ENCODE measurements at regions not wholly inside any gene's neighbourhood (a gene's known extent, or its start where the extent isn't known, plus 50 kb on each side); places are given as distances from the start of the nearest gene placed in this dataset.
"Not testable (repeated sequence)": the region's sequence is repeated elsewhere in the genome, so short reads cannot be mapped to it uniquely, and the experiment has no call there.

GRCh38 chr7:46291050-46291438 is 370.0 kb upstream of the IGFBP3 start:
- peak; percentile 59 for DNase-seq (ENCODE audit: low spot score)

- no peak for DNase-seq (ENCODE audit: low spot score)
Measured at GRCh38 chr7:46290374-46291049, 369.4 kb upstream of the IGFBP3 start.

GRCh38 chr7:46288861-46289260 is 367.8 kb upstream of the IGFBP3 start:
- no peak for DNase-seq (ENCODE audit: low spot score)

DNA sequence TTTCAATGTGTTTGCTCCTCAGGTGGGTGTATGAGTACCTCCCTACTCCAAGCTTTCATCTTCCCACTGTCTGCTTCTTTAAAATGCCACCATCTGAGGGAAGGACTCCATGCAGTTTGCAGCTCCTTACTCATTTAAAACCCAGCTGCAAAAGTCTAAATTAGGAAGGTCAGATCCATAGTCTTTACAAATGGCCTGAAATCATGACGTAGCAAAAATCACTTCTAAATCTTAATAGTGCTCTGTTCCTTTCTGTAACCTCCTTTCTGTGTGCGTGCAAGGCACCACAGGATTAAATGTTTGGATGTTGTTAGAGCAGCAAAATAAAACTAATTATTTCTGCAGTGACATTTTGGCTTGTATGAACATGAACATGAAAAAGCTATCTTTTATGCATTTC is 366.9 kb upstream of the IGFBP3 start:
- no peak for DNase-seq (ENCODE audit: low spot score)

- no peak for DNase-seq (ENCODE audit: low spot score)
Measured at GRCh38 chr7:46286957-46287356, 365.9 kb upstream of the IGFBP3 start.

GRCh38 chr7:46286356-46286755 is 365.3 kb upstream of the IGFBP3 start:
- DNase-seq (ENCODE audit: low spot score): no peak

DNA sequence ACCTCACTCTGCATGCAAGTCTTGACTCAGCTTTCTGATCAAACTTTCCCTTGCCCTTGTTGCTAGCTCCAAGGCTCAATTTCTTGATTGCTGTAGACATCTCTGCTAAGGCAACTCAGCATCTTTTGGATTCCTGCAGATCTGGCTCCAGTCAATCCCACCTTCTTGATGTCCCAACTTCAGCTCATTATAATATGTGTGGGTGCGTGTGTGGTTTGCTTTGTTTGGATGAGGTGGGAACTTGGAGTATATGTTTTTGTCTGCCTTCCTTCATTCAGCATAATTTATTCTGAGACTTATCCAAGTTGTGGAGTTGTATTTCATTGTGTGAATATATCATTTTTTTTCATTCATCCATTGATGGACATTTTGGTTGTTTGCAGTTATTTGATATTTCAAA is 364.8 kb upstream of the IGFBP3 start:
- DNase-seq (ENCODE audit: low spot score): no peak

GRCh38 chr7:46283852-46284251 is 362.8 kb upstream of the IGFBP3 start:
- DNase-seq (ENCODE audit: low spot score): no peak

- no peak for DNase-seq (ENCODE audit: low spot score)
Measured at GRCh38 chr7:46282155-46282554, 361.1 kb upstream of the IGFBP3 start.

DNA sequence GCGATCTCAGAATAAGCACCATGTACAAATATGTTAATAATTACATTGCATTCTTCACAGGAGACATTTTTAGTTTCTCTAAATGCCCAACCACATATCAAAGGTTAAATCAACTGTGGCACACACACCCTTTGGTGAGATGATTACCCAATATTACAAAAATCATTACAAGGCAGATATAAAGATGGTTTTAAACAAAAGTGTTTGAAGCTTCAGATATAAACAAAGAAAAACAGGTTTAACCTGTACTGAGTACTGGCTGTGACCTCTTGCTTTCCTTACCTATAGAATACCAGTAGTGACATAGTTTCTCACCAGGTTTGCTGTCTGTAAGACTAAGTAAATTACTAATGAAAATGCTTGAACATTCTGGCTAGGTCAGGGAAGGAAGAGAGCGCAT is 360.0 kb upstream of the IGFBP3 start:
- no peak for DNase-seq (ENCODE audit: low spot score)

DNA sequence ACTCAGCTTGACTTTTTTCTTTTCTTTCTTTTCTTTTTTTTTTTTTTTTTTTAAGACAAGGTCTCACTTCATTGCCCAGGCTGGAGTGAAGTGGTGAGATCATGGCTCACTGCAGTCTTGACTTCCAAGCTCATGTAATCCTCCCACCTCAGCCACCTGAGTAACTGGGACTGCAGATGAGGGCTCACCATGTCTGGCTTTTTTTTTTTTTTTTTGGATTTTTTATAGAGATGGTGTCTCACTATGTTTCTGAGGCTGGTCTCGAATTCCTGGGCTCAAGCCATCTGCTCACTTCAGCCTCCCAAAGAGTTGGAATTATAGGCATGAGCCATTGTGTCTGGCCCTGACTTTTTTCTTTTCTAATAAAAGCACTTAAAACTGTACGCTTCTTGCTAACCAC is 358.2 kb upstream of the IGFBP3 start:
- no peak for DNase-seq (ENCODE audit: low spot score)

GRCh38 chr7:46264646-46265045 is 343.6 kb upstream of the IGFBP3 start:
- no peak for DNase-seq (ENCODE audit: low spot score)

DNA sequence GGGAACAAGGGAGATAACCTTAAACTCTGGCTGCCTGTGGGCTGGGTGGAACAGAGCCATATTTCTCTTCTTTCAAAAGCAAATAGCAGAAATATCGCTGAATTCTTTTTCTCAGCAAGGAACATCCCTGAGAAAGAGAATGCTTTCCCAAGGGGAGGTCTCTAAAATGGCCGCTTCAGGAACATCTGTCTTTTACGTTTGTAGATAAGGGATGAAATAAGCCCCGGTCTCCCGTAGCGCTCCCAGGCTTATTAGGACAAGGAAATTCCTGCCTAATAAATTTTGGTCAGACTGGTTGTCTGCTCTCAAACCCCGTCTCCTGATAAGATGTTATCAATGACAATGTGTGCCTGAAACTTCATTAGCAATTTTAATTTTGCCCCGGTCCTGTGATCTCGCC is 340.6 kb upstream of the IGFBP3 start:
- DNase-seq (ENCODE audit: low spot score): not testable (repeated sequence)

DNA sequence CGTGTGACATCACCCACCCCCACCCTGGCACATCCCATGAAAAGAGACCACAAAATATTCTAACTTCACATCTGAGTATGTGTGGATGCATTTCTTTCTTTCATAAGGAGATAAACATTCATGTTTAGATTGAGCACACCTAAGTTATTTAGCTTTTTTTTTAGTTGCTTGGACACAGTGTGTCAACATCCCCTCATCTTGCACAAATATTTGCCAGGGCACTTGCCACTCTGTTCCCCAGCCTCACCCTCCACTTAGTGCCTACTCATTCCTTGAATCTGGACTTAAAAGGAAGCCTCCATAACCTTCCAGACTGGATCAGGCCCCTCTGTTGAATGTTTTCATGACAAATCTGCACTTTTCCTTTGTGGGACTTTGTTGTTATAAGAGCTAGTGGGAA is 338.9 kb upstream of the IGFBP3 start:
- DNase-seq (ENCODE audit: low spot score): no peak

DNA sequence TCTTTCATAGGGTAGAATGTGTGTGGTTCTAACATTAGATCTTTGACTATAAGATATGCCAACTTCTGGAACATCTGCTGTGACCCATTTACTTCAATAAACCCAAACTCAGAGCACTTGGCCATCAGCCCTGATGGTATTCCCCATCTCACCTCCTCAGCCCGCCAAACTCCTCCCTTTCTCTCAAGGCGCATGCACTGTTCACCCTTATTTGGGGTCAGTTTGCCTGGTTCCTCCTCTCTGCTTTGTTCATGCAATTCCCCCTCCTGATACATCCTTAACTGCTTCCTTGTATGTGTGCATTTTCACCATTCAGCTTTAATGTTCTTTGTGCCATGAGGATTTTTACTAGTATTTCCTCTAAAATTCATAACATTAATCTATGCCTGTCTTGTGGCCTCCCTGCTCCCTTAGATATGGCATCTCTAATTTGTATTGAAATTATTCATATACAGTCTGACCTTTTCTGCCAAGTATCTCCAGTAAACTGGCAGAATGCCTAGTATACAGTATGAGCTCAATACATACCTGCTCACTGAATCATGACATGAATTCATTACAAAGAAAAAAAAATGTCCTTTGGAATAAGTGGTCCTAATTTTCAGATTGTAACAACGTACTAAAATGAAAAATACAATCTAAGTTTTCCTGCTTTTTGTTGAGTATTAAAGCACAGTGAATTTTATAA is 336.8 kb upstream of the IGFBP3 start:
- peak; percentile 36 for DNase-seq (ENCODE audit: low spot score)

DNA sequence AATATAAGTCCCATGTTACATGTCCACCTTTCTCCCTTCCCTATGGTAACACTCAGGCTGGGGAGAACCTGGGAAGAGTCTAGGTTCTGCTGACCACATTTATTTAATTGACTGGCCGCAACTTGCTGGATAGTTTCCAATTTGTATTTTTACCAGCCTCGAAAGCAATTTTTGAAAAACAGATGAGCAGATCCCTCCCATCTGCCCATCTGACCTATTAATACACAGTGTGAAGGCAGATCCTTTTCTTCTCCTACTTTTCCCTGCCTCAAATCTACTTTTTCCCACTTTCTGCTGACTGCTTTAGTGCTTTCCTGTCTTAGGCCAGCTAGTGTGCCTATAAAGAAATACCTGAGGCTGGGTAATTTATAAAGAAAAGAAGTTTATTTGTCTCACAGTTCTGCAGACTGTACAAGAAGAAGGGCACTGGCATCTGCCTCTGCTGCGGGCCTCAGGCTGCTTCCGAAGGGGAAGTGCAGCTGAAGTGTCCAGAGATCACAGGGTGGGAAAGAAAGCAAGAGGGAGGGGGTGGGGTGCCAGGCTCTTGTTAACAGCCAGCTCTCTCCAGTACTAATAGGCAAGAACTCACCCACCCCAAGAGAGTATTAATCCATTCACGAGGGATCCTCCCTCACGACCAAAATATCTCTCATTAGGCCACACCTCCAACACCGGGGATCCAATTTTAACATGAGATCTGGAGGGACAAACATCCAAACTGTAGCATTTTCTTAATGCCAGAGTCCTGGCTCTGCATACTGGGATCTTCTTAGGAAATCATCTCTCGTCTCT is 336.0 kb upstream of the IGFBP3 start:
- peak; percentile 20 for DNase-seq (ENCODE audit: low spot score)

GRCh38 chr7:46253520-46253919 is 332.4 kb upstream of the IGFBP3 start:
- DNase-seq (ENCODE audit: low spot score): no peak

DNA sequence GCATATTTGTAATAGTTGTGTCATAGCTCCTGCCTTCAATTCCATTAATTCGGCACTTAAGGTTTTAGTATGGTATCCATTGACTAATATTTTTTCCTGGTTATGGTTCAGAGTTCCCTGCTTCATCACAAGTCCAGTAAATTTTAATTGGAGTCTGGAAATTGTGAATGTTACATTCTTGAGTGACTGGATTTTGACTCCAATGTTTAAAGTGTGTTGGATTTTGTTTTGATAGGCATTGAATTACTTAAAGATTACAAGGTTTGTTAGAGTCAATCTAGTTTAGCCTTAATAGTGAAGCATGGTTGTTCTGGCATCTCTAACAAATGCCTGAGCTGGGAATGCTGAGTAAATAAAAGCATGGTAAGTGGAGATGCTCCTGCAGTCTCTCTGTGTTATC is 326.6 kb upstream of the IGFBP3 start:
- DNase-seq (ENCODE audit: low spot score): no peak

- DNase-seq (ENCODE audit: low spot score): no peak
Measured at GRCh38 chr7:46245586-46246111, 324.6 kb upstream of the IGFBP3 start.

GRCh38 chr7:46244757-46245156 is 323.7 kb upstream of the IGFBP3 start:
- no peak for DNase-seq (ENCODE audit: low spot score)

DNA sequence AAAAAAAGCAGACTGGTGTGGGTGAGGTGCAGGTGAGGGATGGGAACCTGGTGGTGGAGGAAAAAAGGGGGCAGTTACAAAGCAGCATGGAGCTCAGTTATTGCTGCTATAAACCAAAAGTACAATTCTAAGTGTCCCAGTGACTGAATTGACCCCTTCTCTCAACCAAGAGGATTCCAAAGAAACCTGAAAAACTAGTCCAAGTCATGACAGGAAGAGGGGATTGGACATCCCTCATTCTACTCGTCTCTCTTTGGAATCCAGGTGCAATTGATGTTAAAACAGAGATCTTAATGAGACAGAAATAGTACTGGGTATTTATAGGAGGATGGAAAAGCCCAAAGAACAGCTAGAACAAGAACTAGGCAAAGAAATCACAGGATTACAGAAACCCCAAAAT is 322.3 kb upstream of the IGFBP3 start:
- DNase-seq (ENCODE audit: low spot score): no peak

DNA sequence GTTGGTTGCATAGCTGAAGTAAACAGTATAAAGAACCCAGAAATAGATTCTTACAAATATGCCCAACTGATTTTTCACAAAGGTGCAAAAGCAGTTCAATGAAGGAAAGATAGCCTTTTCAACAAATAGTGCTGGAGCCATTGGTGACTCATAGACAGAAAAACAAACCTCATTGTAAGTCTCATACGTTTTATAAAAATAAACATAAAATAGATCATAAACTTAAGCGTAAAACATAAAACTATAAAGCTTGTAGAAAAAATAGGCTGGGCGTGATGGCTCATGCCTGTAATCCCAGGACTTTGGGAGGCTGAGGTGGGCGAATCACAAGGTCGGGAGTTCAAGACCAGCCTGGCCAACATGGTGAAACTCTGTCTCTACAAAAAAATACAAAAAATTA is 318.8 kb upstream of the IGFBP3 start:
- no peak for DNase-seq (ENCODE audit: low spot score)

DNA sequence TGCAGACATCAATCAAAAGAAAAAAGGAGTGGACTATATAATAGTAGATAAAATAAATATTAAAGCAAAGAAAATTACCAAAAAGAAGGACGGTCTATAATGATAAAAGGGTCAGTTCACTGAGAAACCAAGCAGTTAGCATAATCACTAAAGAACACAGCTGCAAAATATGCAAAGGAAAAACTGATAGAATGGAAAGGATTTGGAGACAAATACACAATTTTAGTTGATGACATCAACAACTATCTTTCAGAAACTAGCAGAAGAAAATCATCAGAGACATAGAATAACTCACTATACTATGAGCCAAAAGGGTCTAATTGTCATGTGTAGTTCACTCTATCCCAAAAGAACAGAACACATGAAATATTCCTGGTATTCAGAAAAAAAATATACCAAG is 316.4 kb upstream of the IGFBP3 start:
- DNase-seq (ENCODE audit: low spot score): no peak
